Spleen (tissue), 11 donors: ENCODE measurements at regions not wholly inside any gene's neighbourhood (a gene's known extent, or its start where the extent isn't known, plus 50 kb on each side); places are given as distances from the start of the nearest gene placed in this dataset.
"Not testable (repeated sequence)": the region's sequence is repeated elsewhere in the genome, so short reads cannot be mapped to it uniquely, and the experiment has no call there.

ENCODE experiments used
- DNase-seq: peaks from one replicate; pipeline ENCODE4 v3.0.0-alpha.2; 2020
- H3K27ac ChIP-seq, 8 donors: fragments of 200-600 bp; sonication (generic) in 7 of 8; 1 replicate in 4 of 8; 2 replicates in 4 of 8; pipeline versions ENCODE4 v1.5.0 to v1.8.0; 2016 to 2021; ENCODE audit warnings: inconsistent platforms in 4 of 8, mild to moderate bottlenecking in 4 of 8, moderate library complexity in 1 of 8
- H3K27me3 ChIP-seq, 7 donors: fragments of 200-600 bp; sonication (generic) in 6 of 7; replicated peaks in 1 of 7; 1 replicate in 4 of 7; 2 replicates in 3 of 7; pipeline versions ENCODE4 v1.5.0 to v1.8.0; 2016 to 2021; ENCODE audit warnings: inconsistent platforms in 3 of 7, mild to moderate bottlenecking in 1 of 7
- H3K36me3 ChIP-seq, 6 donors: fragments of 200-600 bp; sonication (generic) in 5 of 6; 1 replicate in 4 of 6; 2 replicates in 2 of 6; pipeline versions ENCODE4 v1.5.0 to v1.8.0; 2016 to 2021; ENCODE audit warnings: inconsistent platforms in 2 of 6
- H3K4me1 ChIP-seq, 6 donors: fragments of 200-600 bp; sonication (generic) in 5 of 6; 1 replicate in 3 of 6; 2 replicates in 3 of 6; pipeline versions ENCODE4 v1.5.0 to v1.8.0; 2016 to 2021; ENCODE audit warnings: inconsistent platforms in 3 of 6
- H3K4me3 ChIP-seq, 8 donors: fragments of 200-600 bp; sonication (generic) in 7 of 8; 1 replicate in 4 of 8; 2 replicates in 4 of 8; pipeline versions ENCODE4 v1.5.0 to v1.8.0; 2016 to 2021; ENCODE audit warnings: inconsistent platforms in 4 of 8, mild to moderate bottlenecking in 4 of 8, moderate library complexity in 2 of 8
- H3K9me3 ChIP-seq, 8 donors: fragments of 200-600 bp; sonication (generic) in 7 of 8; 1 replicate in 4 of 8; 2 replicates in 4 of 8; pipeline versions ENCODE4 v1.5.0 to v1.8.0; 2016 to 2021; ENCODE audit warnings: inconsistent platforms in 4 of 8
- CTCF ChIP-seq, 11 experiments: fragments of 200-600 bp in 7 of 11; fragments of 450-650 bp in 4 of 11; sonication (generic) in 4 of 11; IDR thresholded peaks in 8 of 11; conservative IDR thresholded peaks in 3 of 11; 1 replicate in 7 of 11; 2 replicates in 4 of 11; pipeline versions ENCODE4 v1.4.0 to v1.8.0; 2016 to 2021; ENCODE audit warnings: antibody characterized with exemption in 11 of 11, inconsistent platforms in 4 of 11, mild to moderate bottlenecking in 1 of 11
- POLR2A ChIP-seq, 3 donors: fragments of 450-650 bp; IDR thresholded peaks; one replicate each; pipeline ENCODE4 v1.5.1; 2017; ENCODE audit warnings: antibody characterized with exemption in 3 of 3, mild to moderate bottlenecking in 1 of 3
- POLR2AphosphoS5 ChIP-seq, 3 donors: sonication (generic); formaldehyde crosslinking; IDR thresholded peaks; one replicate each; pipeline ENCODE4 v1.5.1; 2017; ENCODE audit warnings: antibody characterized with exemption in 3 of 3
- WGBS, 5 donors: extraction: QIAGEN DNeasy Blood & Tissue Kit in 3 of 5; methylation state at CpG; one replicate each; pipeline versions ENCODE4 v1.1.5 to v1.1.7; 2013 to 2018; 5-methylcytosine and 5-hydroxymethylcytosine counted together
- intact Hi-C: fragments of 100-400 bp; cut with DNase I; formaldehyde crosslinking; loops from one replicate; pipeline ENCODE4 v1.15.0; 2023; ENCODE audit warnings: low total_unique reads
- donor health status: healthy with polysubstance abuse.
- donor health status: DM: no; HTN: no; CAD: no; lungs with moderate emphysema.
- donor health status: DM: no; HTN: no; CAD: no.
- donor health status: Bipolar disorder and iron deficiency.
- donor health status: healthy.
- donor health status: DM: no; HTN: no; CAD: no.
- donor health status: DM: yes; HTN: yes; CAD: no.

- WGBS, 5 donors: 69 to 84% (median 80%) methylated on average over 4 of the region's 4 CpGs
- TF ChIP-seq CTCF (IDR thresholded peaks at IDR 0.05 in 8 of 11, conservative IDR thresholded peaks at IDR 0.05 in 3 of 11): peak in 3 of 11 experiments; percentile 9 to 25 (median 22)
- no peak for TF ChIP-seq POLR2A (IDR thresholded peaks at IDR 0.05)
- no peak for TF ChIP-seq POLR2AphosphoS5 (IDR thresholded peaks at IDR 0.05)
- Histone ChIP-seq H3K36me3 (no peaks in the 10 kb centered on the region), H3K27me3 (no peaks in the 10 kb centered on the region), H3K9me3 (no peaks in the 10 kb centered on the region), H3K27ac (no peak overlapping the region), H3K4me3 (no peak overlapping the region), H3K4me1 (peaks cover 0 to 10% (median 0%) of the 10 kb centered on the region in 6 donors)
- DNase-seq: no peak
- intact Hi-C loops: no loop called here
These were observed 67.5 kb upstream of the CACNA1D start for GRCh38 chr3:53426918-53427317.

GRCh38 chr3:53436828-53437227 lies 57.6 kb upstream of the CACNA1D start:
- H3K36me3 ChIP-seq: no peaks in the 10 kb centered on the region
- H3K27ac ChIP-seq: no peak overlapping the region
- H3K27me3 ChIP-seq: no peaks in the 10 kb centered on the region
- H3K9me3 ChIP-seq: no peaks in the 10 kb centered on the region
- no peak for DNase-seq
- no peaks in the 10 kb centered on the region for H3K4me1 ChIP-seq
- TF ChIP-seq CTCF (IDR thresholded peaks at IDR 0.05 in 8 of 11, conservative IDR thresholded peaks at IDR 0.05 in 3 of 11) (no peak), POLR2A (IDR thresholded peaks at IDR 0.05) (no peak), POLR2AphosphoS5 (IDR thresholded peaks at IDR 0.05) (no peak)
- intact Hi-C loops: no loop called here
- no peak overlapping the region for H3K4me3 ChIP-seq
- 77 to 91% (median 80%) methylated on average over 4 of the region's 4 CpGs for WGBS, 5 donors

GRCh38 chr3:53442863-53443262 lies 51.5 kb upstream of the CACNA1D start:
- intact Hi-C loops, H3K36me3 ChIP-seq, H3K4me3 ChIP-seq, H3K4me1 ChIP-seq, H3K27ac ChIP-seq, H3K27me3 ChIP-seq, H3K9me3 ChIP-seq, DNase-seq: not testable (repeated sequence)
- 88 to 92% (median 89%) methylated on average over 3 of the region's 3 CpGs for WGBS, 5 donors
